ENCODE measurements at regions not wholly inside any gene's neighbourhood (a gene's known extent, or its start where the extent isn't known, plus 50 kb on each side); places are given as distances from the start of the nearest gene placed in this dataset.

- DNase-seq (ENCODE audit: extremely low read depth in 1 of 2, low read depth in 1 of 2) = no peak
Measured at GRCh38 chr15:62809968-62810260, 232.6 kb upstream of the TPM1 start.

- no peak for DNase-seq (ENCODE audit: extremely low read depth in 1 of 2, low read depth in 1 of 2)
Measured at GRCh38 chr15:62812515-62812835, 230.1 kb upstream of the TPM1 start.

GRCh38 chr15:62816342-62817069 is 226.0 kb upstream of the TPM1 start:
- DNase-seq (ENCODE audit: extremely low read depth in 1 of 2, low read depth in 1 of 2) = no peak

- no peak for DNase-seq (ENCODE audit: extremely low read depth in 1 of 2, low read depth in 1 of 2)
Measured at GRCh38 chr15:62818691-62819090, 223.9 kb upstream of the TPM1 start.

- DNase-seq (ENCODE audit: extremely low read depth in 1 of 2, low read depth in 1 of 2) = no peak
Measured at GRCh38 chr15:62821384-62822131, 221.0 kb upstream of the TPM1 start.

- DNase-seq (ENCODE audit: extremely low read depth in 1 of 2, low read depth in 1 of 2) = no peak
Measured at GRCh38 chr15:62822228-62822627, 220.3 kb upstream of the TPM1 start.

- DNase-seq (ENCODE audit: extremely low read depth in 1 of 2, low read depth in 1 of 2) = no peak
Measured at GRCh38 chr15:62823561-62823960, 219.0 kb upstream of the TPM1 start.

GRCh38 chr15:62824111-62825015 is 218.2 kb upstream of the TPM1 start:
- DNase-seq (ENCODE audit: extremely low read depth in 1 of 2, low read depth in 1 of 2) = no peak

GRCh38 chr15:62825191-62825590 is 217.4 kb upstream of the TPM1 start:
- DNase-seq (ENCODE audit: extremely low read depth in 1 of 2, low read depth in 1 of 2) = no peak

GRCh38 chr15:62826561-62826960 is 216.0 kb upstream of the TPM1 start:
- no peak for DNase-seq (ENCODE audit: extremely low read depth in 1 of 2, low read depth in 1 of 2)

GRCh38 chr15:62828364-62828763 is 214.2 kb upstream of the TPM1 start:
- no peak for DNase-seq (ENCODE audit: extremely low read depth in 1 of 2, low read depth in 1 of 2)

GRCh38 chr15:62832231-62832630 is 210.3 kb upstream of the TPM1 start:
- no peak for DNase-seq (ENCODE audit: extremely low read depth in 1 of 2, low read depth in 1 of 2)

- no peak for DNase-seq (ENCODE audit: extremely low read depth in 1 of 2, low read depth in 1 of 2)
Measured at GRCh38 chr15:62833646-62834045, 208.9 kb upstream of the TPM1 start.

- DNase-seq (ENCODE audit: extremely low read depth in 1 of 2, low read depth in 1 of 2) = no peak
Measured at GRCh38 chr15:62834686-62835329, 207.7 kb upstream of the TPM1 start.

GRCh38 chr15:62835351-62835750 is 207.2 kb upstream of the TPM1 start:
- no peak for DNase-seq (ENCODE audit: extremely low read depth in 1 of 2, low read depth in 1 of 2)

GRCh38 chr15:62835762-62836161 is 206.8 kb upstream of the TPM1 start:
- no peak for DNase-seq (ENCODE audit: extremely low read depth in 1 of 2, low read depth in 1 of 2)

- DNase-seq (ENCODE audit: extremely low read depth in 1 of 2, low read depth in 1 of 2) = no peak
Measured at GRCh38 chr15:62840526-62841268, 201.8 kb upstream of the TPM1 start.

- DNase-seq (ENCODE audit: extremely low read depth in 1 of 2, low read depth in 1 of 2) = no peak
Measured at GRCh38 chr15:62841269-62841628, 201.3 kb upstream of the TPM1 start.

GRCh38 chr15:62841891-62842559 is 200.5 kb upstream of the TPM1 start:
- no peak for DNase-seq (ENCODE audit: extremely low read depth in 1 of 2, low read depth in 1 of 2)

- no peak for DNase-seq (ENCODE audit: extremely low read depth in 1 of 2, low read depth in 1 of 2)
Measured at GRCh38 chr15:62843311-62843710, 199.2 kb upstream of the TPM1 start.
